Testis (tissue), 2 donors: ENCODE measurements at regions not wholly inside any gene's neighbourhood (a gene's known extent, or its start where the extent isn't known, plus 50 kb on each side); places are given as distances from the start of the nearest gene placed in this dataset.

Experiments used
- POLR2A ChIP-seq: fragments of 450-650 bp; IDR thresholded peaks from one replicate; pipeline ENCODE4 v1.6.1; 2017; ENCODE audit warnings: antibody characterized with exemption, mild to moderate bottlenecking, moderate library complexity
- TF ChIP-seq, protein P1 (sequence below), 3 experiments: fragments of 450-650 bp in 2 of 3; fragments of 200-600 bp in 1 of 3; sonication (generic) in 1 of 3; IDR thresholded peaks; one replicate each; pipeline ENCODE4 v1.5.1; 2016 to 2019; ENCODE audit warnings: antibody characterized with exemption in 3 of 3, mild to moderate bottlenecking in 2 of 3, moderate library complexity in 1 of 3

DNA sequence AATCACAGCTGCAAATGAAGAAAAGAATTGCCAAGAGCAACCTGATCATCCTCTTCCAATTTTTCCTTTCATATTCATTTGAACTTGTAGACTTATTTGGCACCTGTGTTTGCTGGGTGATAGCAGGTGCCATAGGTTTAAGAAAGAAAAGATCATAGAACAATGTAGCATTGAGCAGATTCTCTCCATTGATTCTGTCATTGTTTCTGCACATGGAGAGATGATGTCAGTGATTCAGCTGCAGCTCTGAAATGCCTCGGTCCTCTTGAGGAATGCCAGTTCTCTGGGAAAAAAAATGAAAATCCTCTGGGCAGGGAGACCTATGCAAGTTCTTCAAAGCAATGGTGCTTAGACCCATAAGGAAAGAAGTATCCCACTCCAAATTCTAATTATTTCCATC, 418.1 kb upstream of the KLF4 start:
- TF ChIP-seq, protein P1, sequence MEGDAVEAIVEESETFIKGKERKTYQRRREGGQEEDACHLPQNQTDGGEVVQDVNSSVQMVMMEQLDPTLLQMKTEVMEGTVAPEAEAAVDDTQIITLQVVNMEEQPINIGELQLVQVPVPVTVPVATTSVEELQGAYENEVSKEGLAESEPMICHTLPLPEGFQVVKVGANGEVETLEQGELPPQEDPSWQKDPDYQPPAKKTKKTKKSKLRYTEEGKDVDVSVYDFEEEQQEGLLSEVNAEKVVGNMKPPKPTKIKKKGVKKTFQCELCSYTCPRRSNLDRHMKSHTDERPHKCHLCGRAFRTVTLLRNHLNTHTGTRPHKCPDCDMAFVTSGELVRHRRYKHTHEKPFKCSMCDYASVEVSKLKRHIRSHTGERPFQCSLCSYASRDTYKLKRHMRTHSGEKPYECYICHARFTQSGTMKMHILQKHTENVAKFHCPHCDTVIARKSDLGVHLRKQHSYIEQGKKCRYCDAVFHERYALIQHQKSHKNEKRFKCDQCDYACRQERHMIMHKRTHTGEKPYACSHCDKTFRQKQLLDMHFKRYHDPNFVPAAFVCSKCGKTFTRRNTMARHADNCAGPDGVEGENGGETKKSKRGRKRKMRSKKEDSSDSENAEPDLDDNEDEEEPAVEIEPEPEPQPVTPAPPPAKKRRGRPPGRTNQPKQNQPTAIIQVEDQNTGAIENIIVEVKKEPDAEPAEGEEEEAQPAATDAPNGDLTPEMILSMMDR (IDR thresholded peaks at IDR 0.05): no peak
- no peak for TF ChIP-seq POLR2A
